ENCODE measurements at regions not wholly inside any gene's neighbourhood (a gene's known extent, or its start where the extent isn't known, plus 50 kb on each side); places are given as distances from the start of the nearest gene placed in this dataset.

DNA sequence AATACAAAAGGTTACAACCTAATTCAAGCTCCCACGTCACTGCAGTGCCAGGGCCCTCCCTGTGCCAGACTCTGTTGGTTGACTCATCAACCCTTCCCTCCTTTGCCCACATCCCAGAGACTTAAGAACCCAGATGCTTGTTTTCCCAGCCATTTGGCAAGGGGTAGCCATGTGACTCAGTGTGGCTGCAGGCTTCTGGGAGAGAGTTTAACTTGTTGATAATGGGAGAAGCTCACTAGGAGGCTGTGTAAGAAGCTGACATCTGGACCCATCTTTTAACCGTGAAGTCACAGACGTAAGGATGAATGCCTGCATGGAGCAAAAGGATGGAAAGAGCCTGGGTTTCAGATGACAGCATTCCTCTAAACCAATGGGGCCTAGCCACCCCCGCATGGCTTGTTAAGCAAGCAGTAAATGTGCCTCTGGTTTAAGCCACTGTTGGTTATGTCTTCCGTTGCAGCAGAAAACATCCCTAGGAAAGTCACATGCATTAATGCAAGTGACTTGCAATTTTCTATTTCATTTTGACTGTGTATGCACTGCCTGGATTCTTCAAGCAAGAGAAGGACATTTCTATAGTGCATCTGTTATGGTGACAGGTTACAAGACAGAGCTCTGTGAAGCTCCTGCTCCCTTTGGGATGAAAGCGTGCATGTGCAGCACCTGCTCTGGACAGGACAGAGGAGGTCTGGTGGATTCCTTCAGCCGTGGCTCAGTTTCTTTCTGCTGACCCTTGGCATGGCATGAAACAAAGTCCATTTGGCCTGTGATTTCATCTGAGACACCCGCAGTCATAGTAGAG, 57.5 kb upstream of the CREB5 start:
- TF ChIP-seq POLR2A (IDR thresholded peaks at IDR 0.05) (no peak), CTCF (IDR thresholded peaks at IDR 0.05) (no peak), POLR2AphosphoS5 (IDR thresholded peaks at IDR 0.05; ENCODE audit: insufficient read depth in 1 of 2, low read depth in 1 of 2) (no peak)
